ENCODE measurements at regions not wholly inside any gene's neighbourhood (a gene's known extent, or its start where the extent isn't known, plus 50 kb on each side); places are given as distances from the start of the nearest gene placed in this dataset.

GRCh38 chr19:32252333-32252669 is 93.1 kb upstream of the ZNF507 start:
- no peak for TF ChIP-seq ZFX (IDR thresholded peaks at IDR 0.05)
- TF ChIP-seq CTCF (conservative IDR thresholded peaks at IDR 0.05): no peak
- no peak overlapping the region for H3K27ac ChIP-seq

GRCh38 chr19:32253683-32254508 is 91.5 kb upstream of the ZNF507 start:
- TF ChIP-seq ZFX (IDR thresholded peaks at IDR 0.05) (no peak), CTCF (conservative IDR thresholded peaks at IDR 0.05) (no peak)
- no peak overlapping the region for H3K27ac ChIP-seq

- no peak overlapping the region for H3K27ac ChIP-seq
- no peak for TF ChIP-seq ZFX (IDR thresholded peaks at IDR 0.05)
- TF ChIP-seq CTCF (conservative IDR thresholded peaks at IDR 0.05): no peak
Observed at GRCh38 chr19:32254509-32254890, 90.9 kb upstream of the ZNF507 start.

- TF ChIP-seq CTCF (conservative IDR thresholded peaks at IDR 0.05) (no peak), ZFX (IDR thresholded peaks at IDR 0.05) (no peak)
- H3K27ac ChIP-seq: no peak overlapping the region
Observed at GRCh38 chr19:32255536-32256295, 89.7 kb upstream of the ZNF507 start.

- no peak overlapping the region for H3K27ac ChIP-seq
- TF ChIP-seq ZFX (IDR thresholded peaks at IDR 0.05): no peak
- no peak for TF ChIP-seq CTCF (conservative IDR thresholded peaks at IDR 0.05)
Observed at GRCh38 chr19:32256341-32256975, 89.0 kb upstream of the ZNF507 start.

GRCh38 chr19:32257326-32258073 is 87.9 kb upstream of the ZNF507 start:
- H3K27ac ChIP-seq: no peak overlapping the region
- TF ChIP-seq ZFX (IDR thresholded peaks at IDR 0.05) (no peak), CTCF (conservative IDR thresholded peaks at IDR 0.05) (no peak)

Data from C4-2B (cell line).